ENCODE measurements at regions not wholly inside any gene's neighbourhood (a gene's known extent, or its start where the extent isn't known, plus 50 kb on each side); places are given as distances from the start of the nearest gene placed in this dataset.

DNA sequence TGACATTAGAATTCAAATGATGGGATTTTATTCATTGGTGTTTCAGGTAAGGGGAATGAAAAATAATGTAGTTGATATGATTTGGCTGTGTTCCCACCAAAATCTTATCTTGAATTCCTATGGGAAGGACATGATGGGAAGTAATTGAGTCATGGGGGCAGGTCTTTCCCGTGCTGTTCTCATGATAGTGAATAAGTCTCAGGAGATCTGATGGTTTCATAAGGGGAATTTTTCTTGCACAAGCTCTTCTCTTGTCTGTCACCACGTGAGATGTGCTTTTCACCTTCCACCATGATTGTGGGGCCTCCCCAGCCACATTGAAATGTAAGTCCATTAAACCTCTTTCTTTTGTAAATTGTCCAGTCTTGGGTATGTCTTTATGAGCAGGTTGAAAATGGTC is 268.6 kb upstream of the CHORDC1 start:
- no peak overlapping the region for H3K27ac ChIP-seq (ENCODE audit: insufficient read depth, low read length)
- H3K18ac ChIP-seq (ENCODE audit: low read depth, low read length) = no peak overlapping the region
- no peak overlapping the region for H3K56ac ChIP-seq (ENCODE audit: extremely low read depth, insufficient read depth, low read length)
- no peak overlapping the region for H2BK15ac ChIP-seq (ENCODE audit: low read depth, low read length)
- no peaks in the 10 kb centered on the region for H4K20me1 ChIP-seq (ENCODE audit: insufficient read depth, low read length)
- BruUV-seq (replicated peaks) = no TSS peak
- TF ChIP-seq POLR2A (IDR thresholded peaks at IDR 0.05; ENCODE audit: low read depth, low read length) = no peak
- TF ChIP-seq FOS (IDR thresholded peaks at IDR 0.05; ENCODE audit: low read depth, low read length) = no peak
- no peak for TF ChIP-seq RCOR1 (IDR thresholded peaks at IDR 0.05; ENCODE audit: insufficient replicate concordance, low read length)
- TF ChIP-seq RAD21 (IDR thresholded peaks at IDR 0.05; ENCODE audit: low read length) = no peak
- no peak for TF ChIP-seq CEBPB (IDR thresholded peaks at IDR 0.05; ENCODE audit: low read depth, low read length)
- no peak for TF ChIP-seq BHLHE40 (IDR thresholded peaks at IDR 0.05; ENCODE audit: low read depth, low read length)
- TF ChIP-seq MXI1 (IDR thresholded peaks at IDR 0.05; ENCODE audit: borderline replicate concordance, low read depth, low read length) = no peak
- TF ChIP-seq RFX5 (IDR thresholded peaks at IDR 0.05; ENCODE audit: low read depth, low read length) = no peak
- no peak for TF ChIP-seq SMC3 (IDR thresholded peaks at IDR 0.05; ENCODE audit: low read depth, low read length)
- TF ChIP-seq NFE2L2 (IDR thresholded peaks at IDR 0.05; ENCODE audit: low read depth, low read length) = no peak
- TF ChIP-seq, protein P1, sequence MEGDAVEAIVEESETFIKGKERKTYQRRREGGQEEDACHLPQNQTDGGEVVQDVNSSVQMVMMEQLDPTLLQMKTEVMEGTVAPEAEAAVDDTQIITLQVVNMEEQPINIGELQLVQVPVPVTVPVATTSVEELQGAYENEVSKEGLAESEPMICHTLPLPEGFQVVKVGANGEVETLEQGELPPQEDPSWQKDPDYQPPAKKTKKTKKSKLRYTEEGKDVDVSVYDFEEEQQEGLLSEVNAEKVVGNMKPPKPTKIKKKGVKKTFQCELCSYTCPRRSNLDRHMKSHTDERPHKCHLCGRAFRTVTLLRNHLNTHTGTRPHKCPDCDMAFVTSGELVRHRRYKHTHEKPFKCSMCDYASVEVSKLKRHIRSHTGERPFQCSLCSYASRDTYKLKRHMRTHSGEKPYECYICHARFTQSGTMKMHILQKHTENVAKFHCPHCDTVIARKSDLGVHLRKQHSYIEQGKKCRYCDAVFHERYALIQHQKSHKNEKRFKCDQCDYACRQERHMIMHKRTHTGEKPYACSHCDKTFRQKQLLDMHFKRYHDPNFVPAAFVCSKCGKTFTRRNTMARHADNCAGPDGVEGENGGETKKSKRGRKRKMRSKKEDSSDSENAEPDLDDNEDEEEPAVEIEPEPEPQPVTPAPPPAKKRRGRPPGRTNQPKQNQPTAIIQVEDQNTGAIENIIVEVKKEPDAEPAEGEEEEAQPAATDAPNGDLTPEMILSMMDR (conservative IDR thresholded peaks at IDR 0.05; ENCODE audit: low read depth, low read length) = no peak
- no peak for TF ChIP-seq MAZ (IDR thresholded peaks at IDR 0.05; ENCODE audit: borderline replicate concordance, low read depth, low read length)
- TF ChIP-seq, protein P2, sequence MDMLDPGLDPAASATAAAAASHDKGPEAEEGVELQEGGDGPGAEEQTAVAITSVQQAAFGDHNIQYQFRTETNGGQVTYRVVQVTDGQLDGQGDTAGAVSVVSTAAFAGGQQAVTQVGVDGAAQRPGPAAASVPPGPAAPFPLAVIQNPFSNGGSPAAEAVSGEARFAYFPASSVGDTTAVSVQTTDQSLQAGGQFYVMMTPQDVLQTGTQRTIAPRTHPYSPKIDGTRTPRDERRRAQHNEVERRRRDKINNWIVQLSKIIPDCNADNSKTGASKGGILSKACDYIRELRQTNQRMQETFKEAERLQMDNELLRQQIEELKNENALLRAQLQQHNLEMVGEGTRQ (IDR thresholded peaks at IDR 0.05; ENCODE audit: low read depth, low read length) = no peak
- TF ChIP-seq, protein P3, sequence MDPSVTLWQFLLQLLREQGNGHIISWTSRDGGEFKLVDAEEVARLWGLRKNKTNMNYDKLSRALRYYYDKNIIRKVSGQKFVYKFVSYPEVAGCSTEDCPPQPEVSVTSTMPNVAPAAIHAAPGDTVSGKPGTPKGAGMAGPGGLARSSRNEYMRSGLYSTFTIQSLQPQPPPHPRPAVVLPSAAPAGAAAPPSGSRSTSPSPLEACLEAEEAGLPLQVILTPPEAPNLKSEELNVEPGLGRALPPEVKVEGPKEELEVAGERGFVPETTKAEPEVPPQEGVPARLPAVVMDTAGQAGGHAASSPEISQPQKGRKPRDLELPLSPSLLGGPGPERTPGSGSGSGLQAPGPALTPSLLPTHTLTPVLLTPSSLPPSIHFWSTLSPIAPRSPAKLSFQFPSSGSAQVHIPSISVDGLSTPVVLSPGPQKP (IDR thresholded peaks at IDR 0.05; ENCODE audit: borderline replicate concordance, low read depth, low read length) = no peak
- no peak overlapping the region for H3K23ac ChIP-seq (ENCODE audit: low read depth, low read length)
- dilution Hi-C loops (cut with HindIII; ENCODE audit: low sequenced_read_pairs, unreplicated experiment) = no loop called here
- DNase-seq (no peak), ATAC-seq (ENCODE audit: low read depth) (no peak)
- H4K8ac ChIP-seq (ENCODE audit: low read depth in 2 of 2, low read length in 2 of 2) = no peak overlapping the region
- no CpG with 5 or more reads among the region's 2 CpGs for WGBS, 2 experiments (ENCODE audit: extremely low coverage in 2 of 2, insufficient read length in 1 of 2)
- no peak overlapping the region for H3K4ac ChIP-seq (ENCODE audit: low read depth, low read length)
- H2AK5ac ChIP-seq (ENCODE audit: low read depth, low read length) = no peak overlapping the region
- H4K91ac ChIP-seq (ENCODE audit: insufficient read depth, low read depth, low read length) = no peak overlapping the region
- no peak overlapping the region for H3K4me2 ChIP-seq (ENCODE audit: low read depth, low read length)
- no peak overlapping the region for H2BK20ac ChIP-seq (ENCODE audit: low read depth, low read length)
- H3K9ac ChIP-seq (ENCODE audit: low read depth, low read length) = no peak overlapping the region
- no peaks in the 10 kb centered on the region for H3K9me1 ChIP-seq (ENCODE audit: insufficient read depth, low read length)
- peaks cover 4% of the 10 kb centered on the region; the same call in 1 of the 2 replicates for H3K9me3 ChIP-seq (ENCODE audit: control insufficient read depth, insufficient read depth, low read length)
- in situ Hi-C loops (cut with MboI; ENCODE audit: low sequenced_read_pairs) = no loop called here
- H2BK120ac ChIP-seq (ENCODE audit: low read depth, low read length) = no peak overlapping the region
- no peak overlapping the region for H2BK5ac ChIP-seq (ENCODE audit: low read depth, low read length, poor library complexity, severe bottlenecking)
- no peaks in the 10 kb centered on the region for H3K79me1 ChIP-seq (ENCODE audit: low read depth in 1 of 2, low read length in 2 of 2)
- no peak overlapping the region for H4K5ac ChIP-seq (ENCODE audit: low read depth, low read length)
- intact Hi-C loops (cut with micrococcal nuclease) = no loop called here
- CTCF ChIA-PET = no interaction called here
- H2AK9ac ChIP-seq (replicated peaks; ENCODE audit: low read depth, low read length, poor library complexity) = no peak overlapping the region
- no peaks in the 10 kb centered on the region for H3K4me1 ChIP-seq (ENCODE audit: control insufficient read depth, insufficient read depth, low read length)
- POLR2A ChIA-PET (ENCODE audit: unreplicated experiment) = no interaction called here
- H3K36me3 ChIP-seq (ENCODE audit: control insufficient read depth, insufficient read depth, low read length) = no peaks in the 10 kb centered on the region
- no peak overlapping the region for H3K4me3 ChIP-seq (ENCODE audit: insufficient read depth, low read depth, low read length)
- H3K14ac ChIP-seq (replicated peaks; ENCODE audit: low read depth, low read length) = no peak overlapping the region
- H2AFZ ChIP-seq (replicated peaks; ENCODE audit: low read length, poor library complexity) = no peak overlapping the region
- H3K27me3 ChIP-seq (ENCODE audit: control insufficient read depth, insufficient read depth, low read length) = no peaks in the 10 kb centered on the region

All from IMR-90 (cell line).